KMS-11 (cell line): ENCODE measurements at regions not wholly inside any gene's neighbourhood (a gene's known extent, or its start where the extent isn't known, plus 50 kb on each side); places are given as distances from the start of the nearest gene placed in this dataset.

Source experiments
- H2AFZ ChIP-seq: fragments of 200-600 bp; sonication (generic); 2 replicates; pipeline ENCODE4 v1.6.1; 2016; ENCODE audit warnings: antibody characterized with exemption, mixed run types, low read depth
- H3K27ac ChIP-seq: fragments of 200-600 bp; sonication (generic); 2 replicates; pipeline ENCODE4 v1.6.1; 2016; ENCODE audit warnings: mild to moderate bottlenecking, mixed run types
- H3K27me3 ChIP-seq: fragments of 200-600 bp; sonication (generic); 2 replicates; pipeline ENCODE4 v1.6.1; 2017; ENCODE audit warnings: mild to moderate bottlenecking, low read depth, mixed run types, moderate library complexity; ENCODE audit not compliant: insufficient read depth
- H3K36me3 ChIP-seq: fragments of 200-600 bp; sonication (generic); 2 replicates; pipeline ENCODE4 v1.6.1; 2017; ENCODE audit warnings: mild to moderate bottlenecking, mixed run types; ENCODE audit not compliant: insufficient read depth
- H3K4me1 ChIP-seq: fragments of 200-600 bp; sonication (generic); 2 replicates; pipeline ENCODE4 v1.6.1; 2016; ENCODE audit warnings: mild to moderate bottlenecking, low read depth, mixed run types; ENCODE audit not compliant: poor library complexity, severe bottlenecking
- H3K4me2 ChIP-seq: fragments of 200-600 bp; sonication (generic); 2 replicates; pipeline ENCODE4 v1.7.0; 2016; ENCODE audit warnings: mild to moderate bottlenecking, mixed run types
- H3K4me3 ChIP-seq: fragments of 200-600 bp; sonication (generic); IDR thresholded peaks from 2 replicates; pipeline ENCODE4 v1.6.1; 2017; ENCODE audit warnings: low read depth, low read length, mixed read lengths; ENCODE audit not compliant: insufficient read depth
- H3K79me2 ChIP-seq: fragments of 200-600 bp; sonication (generic); 2 replicates; pipeline ENCODE4 v1.6.1; 2016; ENCODE audit warnings: low read depth, mixed run types; ENCODE audit not compliant: insufficient read depth
- H3K9ac ChIP-seq: fragments of 200-600 bp; sonication (generic); 2 replicates; pipeline ENCODE4 v1.6.1; 2016; ENCODE audit warnings: mild to moderate bottlenecking, mixed run types
- H4K20me1 ChIP-seq: fragments of 200-600 bp; sonication (generic); 2 replicates; pipeline ENCODE4 v1.6.1; 2016; ENCODE audit warnings: mild to moderate bottlenecking, mixed run types; ENCODE audit not compliant: insufficient read depth
- CTCF ChIP-seq: fragments of 200-600 bp; sonication (generic); conservative IDR thresholded peaks from 2 replicates; pipeline ENCODE4 v1.6.1; 2017; ENCODE audit warnings: low read depth, mild to moderate bottlenecking, antibody characterized with exemption, low read length, moderate library complexity, mixed read lengths

- Histone ChIP-seq H3K4me1 (no peaks in the 10 kb centered on the region), H3K9ac (no peak overlapping the region), H3K4me2 (no peak overlapping the region), H3K36me3 (no peaks in the 10 kb centered on the region), H3K79me2 (no peaks in the 10 kb centered on the region), H3K4me3 (no peak overlapping the region), H2AFZ (no peak overlapping the region), H3K27me3 (no peaks in the 10 kb centered on the region), H3K27ac (no peak overlapping the region), H4K20me1 (no peaks in the 10 kb centered on the region)
- no peak for TF ChIP-seq CTCF
Observed at GRCh38 chr17:55843785-55844184, 92.9 kb downstream of the PCTP start.

GRCh38 chr17:55845385-55845784 is 94.5 kb downstream of the PCTP start:
- Histone ChIP-seq H4K20me1 (no peaks in the 10 kb centered on the region), H2AFZ (no peak overlapping the region), H3K79me2 (no peaks in the 10 kb centered on the region), H3K4me3 (no peak overlapping the region), H3K27ac (no peak overlapping the region), H3K27me3 (no peaks in the 10 kb centered on the region), H3K4me2 (no peak overlapping the region), H3K36me3 (no peaks in the 10 kb centered on the region), H3K9ac (no peak overlapping the region), H3K4me1 (no peaks in the 10 kb centered on the region)
- no peak for TF ChIP-seq CTCF

- Histone ChIP-seq H3K4me2 (no peak overlapping the region), H3K36me3 (no peaks in the 10 kb centered on the region), H3K79me2 (no peaks in the 10 kb centered on the region), H3K27ac (no peak overlapping the region), H3K4me3 (no peak overlapping the region), H2AFZ (no peak overlapping the region), H4K20me1 (no peaks in the 10 kb centered on the region), H3K27me3 (no peaks in the 10 kb centered on the region), H3K4me1 (no peaks in the 10 kb centered on the region), H3K9ac (no peak overlapping the region)
- TF ChIP-seq CTCF = no peak
Observed at GRCh38 chr17:55846745-55847144, 95.9 kb downstream of the PCTP start.

GRCh38 chr17:55852734-55853133 is 101.9 kb downstream of the PCTP start:
- Histone ChIP-seq H3K27me3 (no peaks in the 10 kb centered on the region), H3K79me2 (no peaks in the 10 kb centered on the region), H3K4me3 (no peak overlapping the region), H3K36me3 (no peaks in the 10 kb centered on the region), H2AFZ (no peak overlapping the region), H3K4me2 (no peak overlapping the region), H3K4me1 (no peaks in the 10 kb centered on the region), H3K9ac (no peak overlapping the region), H4K20me1 (no peaks in the 10 kb centered on the region), H3K27ac (no peak overlapping the region)
- TF ChIP-seq CTCF = no peak
